ENCODE measurements at regions not wholly inside any gene's neighbourhood (a gene's known extent, or its start where the extent isn't known, plus 50 kb on each side); places are given as distances from the start of the nearest gene placed in this dataset.
"Not testable (repeated sequence)": the region's sequence is repeated elsewhere in the genome, so short reads cannot be mapped to it uniquely, and the experiment has no call there.

GRCh38 chr9:31183866-31184265, 1200.6 kb upstream of the ACO1 start:
- no peak overlapping the region for H3K4me3 ChIP-seq
- 83% methylated on average over 2 of the region's 2 CpGs for WGBS
- TF ChIP-seq POLR2AphosphoS5 (IDR thresholded peaks at IDR 0.05) (no peak), CTCF (IDR thresholded peaks at IDR 0.05) (no peak), POLR2A (IDR thresholded peaks at IDR 0.05) (no peak)
- H3K4me1 ChIP-seq (replicated peaks): no peaks in the 10 kb centered on the region
- intact Hi-C loops (cut with DNase I): no loop called here
- H3K27me3 ChIP-seq (replicated peaks; ENCODE audit: insufficient read depth): no peaks in the 10 kb centered on the region
- no peak for DNase-seq (ENCODE audit: low spot score)
- no peaks in the 10 kb centered on the region for H3K9me3 ChIP-seq
- no peaks in the 10 kb centered on the region for H3K36me3 ChIP-seq
- no peak overlapping the region for H3K27ac ChIP-seq

GRCh38 chr9:31185831-31186230, 1198.6 kb upstream of the ACO1 start:
- TF ChIP-seq POLR2AphosphoS5 (IDR thresholded peaks at IDR 0.05) (no peak), POLR2A (IDR thresholded peaks at IDR 0.05) (no peak), CTCF (IDR thresholded peaks at IDR 0.05) (no peak)
- H3K4me3 ChIP-seq: no peak overlapping the region
- H3K36me3 ChIP-seq: no peaks in the 10 kb centered on the region
- H3K27me3 ChIP-seq (replicated peaks; ENCODE audit: insufficient read depth): no peaks in the 10 kb centered on the region
- no peaks in the 10 kb centered on the region for H3K4me1 ChIP-seq (replicated peaks)
- no peak overlapping the region for H3K27ac ChIP-seq
- H3K9me3 ChIP-seq: no peaks in the 10 kb centered on the region
- intact Hi-C loops (cut with DNase I): no loop called here
- no peak for DNase-seq (ENCODE audit: low spot score)

GRCh38 chr9:31188496-31188895, 1195.9 kb upstream of the ACO1 start:
- TF ChIP-seq POLR2A (IDR thresholded peaks at IDR 0.05) (no peak), CTCF (IDR thresholded peaks at IDR 0.05) (no peak), POLR2AphosphoS5 (IDR thresholded peaks at IDR 0.05) (no peak)
- no peak overlapping the region for H3K4me3 ChIP-seq
- WGBS: 67% methylated on average over 1 of the region's 1 CpG
- DNase-seq (ENCODE audit: low spot score): no peak
- H3K9me3 ChIP-seq: no peaks in the 10 kb centered on the region
- H3K4me1 ChIP-seq (replicated peaks): no peaks in the 10 kb centered on the region
- H3K27me3 ChIP-seq (replicated peaks; ENCODE audit: insufficient read depth): no peaks in the 10 kb centered on the region
- intact Hi-C loops (cut with DNase I): no loop called here
- no peak overlapping the region for H3K27ac ChIP-seq
- H3K36me3 ChIP-seq: no peaks in the 10 kb centered on the region

GRCh38 chr9:31210978-31211570, 1173.4 kb upstream of the ACO1 start:
- WGBS: 71% methylated on average over 9 of the region's 9 CpGs
- no peaks in the 10 kb centered on the region for H3K4me1 ChIP-seq (replicated peaks)
- H3K36me3 ChIP-seq: no peaks in the 10 kb centered on the region
- intact Hi-C loops (cut with DNase I): no loop called here
- H3K9me3 ChIP-seq: no peaks in the 10 kb centered on the region
- H3K27ac ChIP-seq: no peak overlapping the region
- H3K4me3 ChIP-seq: no peak overlapping the region
- no peak for TF ChIP-seq CTCF (IDR thresholded peaks at IDR 0.05)
- no peak for TF ChIP-seq POLR2A (IDR thresholded peaks at IDR 0.05)
- no peak for TF ChIP-seq POLR2AphosphoS5 (IDR thresholded peaks at IDR 0.05)
- H3K27me3 ChIP-seq (replicated peaks; ENCODE audit: insufficient read depth): no peaks in the 10 kb centered on the region
- DNase-seq (ENCODE audit: low spot score): no peak

GRCh38 chr9:31229976-31230375, 1154.5 kb upstream of the ACO1 start:
- 85% methylated on average over 4 of the region's 4 CpGs for WGBS

More at GRCh38 chr9:31229976-31230375, 1154.5 kb upstream of the ACO1 start:
- H3K27me3 ChIP-seq (replicated peaks; ENCODE audit: insufficient read depth); DNase-seq (ENCODE audit: low spot score); H3K27ac ChIP-seq; H3K4me3 ChIP-seq; H3K9me3 ChIP-seq; H3K36me3 ChIP-seq; H3K4me1 ChIP-seq (replicated peaks); intact Hi-C loops (cut with DNase I): not testable (repeated sequence)

Data from prostate gland (tissue), 2 donors.